ENCODE measurements at regions not wholly inside any gene's neighbourhood (a gene's known extent, or its start where the extent isn't known, plus 50 kb on each side); places are given as distances from the start of the nearest gene placed in this dataset.

GRCh38 chr1:242585616-242586359, 61.3 kb upstream of the PLD5 start:
- H3K36me3 ChIP-seq (ENCODE audit: control insufficient read depth, insufficient read depth, low read length), result no peaks in the 10 kb centered on the region
- H3K9ac ChIP-seq (ENCODE audit: insufficient read depth in 1 of 2, low read depth in 2 of 2, low read length in 2 of 2), result no peak overlapping the region
- in situ Hi-C loops (cut with MboI), result no loop called here
- H3K4me3 ChIP-seq, result no peak overlapping the region
- no peaks in the 10 kb centered on the region for H3K79me2 ChIP-seq (ENCODE audit: control insufficient read depth, insufficient read depth, low read length)
- WGBS (ENCODE audit: insufficient coverage, low coverage, missing lambda C conversion rate), result 0% methylated on average over 10 of the region's 10 CpGs
- DNase-seq (ENCODE audit: extremely low read depth in 1 of 4, low spot score in 3 of 4) (no peak), FAIRE-seq (no peak), ATAC-seq (no peak)
- no TSS peak for BruUV-seq (replicated peaks)
- H3K9me1 ChIP-seq (ENCODE audit: control insufficient read depth, insufficient read depth, low read length), result no peaks in the 10 kb centered on the region
- H4K20me1 ChIP-seq (replicated peaks; ENCODE audit: control insufficient read depth, insufficient read depth, low read length), result no peaks in the 10 kb centered on the region
- H3K27me3 ChIP-seq (ENCODE audit: control insufficient read depth in 2 of 2, insufficient read depth in 2 of 2, low read length in 2 of 2), result no peaks in the 10 kb centered on the region
- no peak overlapping the region for H2AFZ ChIP-seq (ENCODE audit: low read depth, low read length)
- no peaks in the 10 kb centered on the region for H3K9me3 ChIP-seq (replicated peaks; ENCODE audit: control insufficient read depth, insufficient read depth, low read depth, low read length)
- no peak overlapping the region for H3K27ac ChIP-seq (ENCODE audit: extremely low read depth, low read depth, low read length)
- H3K4me2 ChIP-seq (ENCODE audit: insufficient read depth, low read length), result no peak overlapping the region
- ChIA-PET CTCF (ENCODE audit: low intra/inter-chr PET ratio) (no interaction called here), POLR2A (no interaction called here)
- intact Hi-C loops (cut with micrococcal nuclease), result no loop called here
- no peaks in the 10 kb centered on the region for H3K4me1 ChIP-seq (replicated peaks in 1 of 2; ENCODE audit: control insufficient read depth in 2 of 2, insufficient read depth in 2 of 2, low read length in 2 of 2)
- TF ChIP-seq RBM14 (IDR thresholded peaks at IDR 0.05; ENCODE audit: borderline replicate concordance, insufficient read depth, low read depth, low read length), result no peak
- no peak for TF ChIP-seq NCOR1 (IDR thresholded peaks at IDR 0.05)
- TF ChIP-seq ZNF311 (CRISPR knock-in tag; IDR thresholded peaks at IDR 0.05), result no peak
- no peak for TF ChIP-seq SFPQ (IDR thresholded peaks at IDR 0.05; ENCODE audit: low read depth, low read length)
- TF ChIP-seq PPARD (CRISPR knock-in tag; IDR thresholded peaks at IDR 0.05), result no peak
- TF ChIP-seq, protein P1, sequence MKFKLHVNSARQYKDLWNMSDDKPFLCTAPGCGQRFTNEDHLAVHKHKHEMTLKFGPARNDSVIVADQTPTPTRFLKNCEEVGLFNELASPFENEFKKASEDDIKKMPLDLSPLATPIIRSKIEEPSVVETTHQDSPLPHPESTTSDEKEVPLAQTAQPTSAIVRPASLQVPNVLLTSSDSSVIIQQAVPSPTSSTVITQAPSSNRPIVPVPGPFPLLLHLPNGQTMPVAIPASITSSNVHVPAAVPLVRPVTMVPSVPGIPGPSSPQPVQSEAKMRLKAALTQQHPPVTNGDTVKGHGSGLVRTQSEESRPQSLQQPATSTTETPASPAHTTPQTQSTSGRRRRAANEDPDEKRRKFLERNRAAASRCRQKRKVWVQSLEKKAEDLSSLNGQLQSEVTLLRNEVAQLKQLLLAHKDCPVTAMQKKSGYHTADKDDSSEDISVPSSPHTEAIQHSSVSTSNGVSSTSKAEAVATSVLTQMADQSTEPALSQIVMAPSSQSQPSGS (CRISPR knock-in tag; IDR thresholded peaks at IDR 0.05), result no peak
- no peak for TF ChIP-seq KHSRP (IDR thresholded peaks at IDR 0.05)
- no peak for TF ChIP-seq TCF7 (IDR thresholded peaks at IDR 0.05; ENCODE audit: borderline replicate concordance)
- TF ChIP-seq, protein P2, sequence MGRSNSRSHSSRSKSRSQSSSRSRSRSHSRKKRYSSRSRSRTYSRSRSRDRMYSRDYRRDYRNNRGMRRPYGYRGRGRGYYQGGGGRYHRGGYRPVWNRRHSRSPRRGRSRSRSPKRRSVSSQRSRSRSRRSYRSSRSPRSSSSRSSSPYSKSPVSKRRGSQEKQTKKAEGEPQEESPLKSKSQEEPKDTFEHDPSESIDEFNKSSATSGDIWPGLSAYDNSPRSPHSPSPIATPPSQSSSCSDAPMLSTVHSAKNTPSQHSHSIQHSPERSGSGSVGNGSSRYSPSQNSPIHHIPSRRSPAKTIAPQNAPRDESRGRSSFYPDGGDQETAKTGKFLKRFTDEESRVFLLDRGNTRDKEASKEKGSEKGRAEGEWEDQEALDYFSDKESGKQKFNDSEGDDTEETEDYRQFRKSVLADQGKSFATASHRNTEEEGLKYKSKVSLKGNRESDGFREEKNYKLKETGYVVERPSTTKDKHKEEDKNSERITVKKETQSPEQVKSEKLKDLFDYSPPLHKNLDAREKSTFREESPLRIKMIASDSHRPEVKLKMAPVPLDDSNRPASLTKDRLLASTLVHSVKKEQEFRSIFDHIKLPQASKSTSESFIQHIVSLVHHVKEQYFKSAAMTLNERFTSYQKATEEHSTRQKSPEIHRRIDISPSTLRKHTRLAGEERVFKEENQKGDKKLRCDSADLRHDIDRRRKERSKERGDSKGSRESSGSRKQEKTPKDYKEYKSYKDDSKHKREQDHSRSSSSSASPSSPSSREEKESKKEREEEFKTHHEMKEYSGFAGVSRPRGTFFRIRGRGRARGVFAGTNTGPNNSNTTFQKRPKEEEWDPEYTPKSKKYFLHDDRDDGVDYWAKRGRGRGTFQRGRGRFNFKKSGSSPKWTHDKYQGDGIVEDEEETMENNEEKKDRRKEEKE (IDR thresholded peaks at IDR 0.05; ENCODE audit: borderline replicate concordance in 1 of 2, control insufficient read depth in 1 of 2, low read depth in 2 of 2, low read length in 1 of 2), result no peak
- TF ChIP-seq KLF10 (CRISPR knock-in tag; IDR thresholded peaks at IDR 0.05), result no peak
- no peak for TF ChIP-seq ZNF347 (CRISPR knock-in tag; IDR thresholded peaks at IDR 0.05; ENCODE audit: low read depth)
- TF ChIP-seq, protein P3, sequence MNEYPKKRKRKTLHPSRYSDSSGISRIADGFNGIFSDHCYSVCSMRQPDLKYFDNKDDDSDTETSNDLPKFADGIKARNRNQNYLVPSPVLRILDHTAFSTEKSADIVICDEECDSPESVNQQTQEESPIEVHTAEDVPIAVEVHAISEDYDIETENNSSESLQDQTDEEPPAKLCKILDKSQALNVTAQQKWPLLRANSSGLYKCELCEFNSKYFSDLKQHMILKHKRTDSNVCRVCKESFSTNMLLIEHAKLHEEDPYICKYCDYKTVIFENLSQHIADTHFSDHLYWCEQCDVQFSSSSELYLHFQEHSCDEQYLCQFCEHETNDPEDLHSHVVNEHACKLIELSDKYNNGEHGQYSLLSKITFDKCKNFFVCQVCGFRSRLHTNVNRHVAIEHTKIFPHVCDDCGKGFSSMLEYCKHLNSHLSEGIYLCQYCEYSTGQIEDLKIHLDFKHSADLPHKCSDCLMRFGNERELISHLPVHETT (CRISPR knock-in tag; conservative IDR thresholded peaks at IDR 0.05 in 1 of 2, IDR thresholded peaks at IDR 0.05 in 1 of 2), result no peak
- TF ChIP-seq MAZ (CRISPR knock-in tag; conservative IDR thresholded peaks at IDR 0.05 in 1 of 2, IDR thresholded peaks at IDR 0.05 in 1 of 2), result no peak
- no peak for TF ChIP-seq ZNF24 (IDR thresholded peaks at IDR 0.05)

Data from K562 (cell line).